GM23248 (cell line): ENCODE measurements at regions not wholly inside any gene's neighbourhood (a gene's known extent, or its start where the extent isn't known, plus 50 kb on each side); places are given as distances from the start of the nearest gene placed in this dataset.
A peak's percentile ranks its signal among the peaks of the same experiment; 100 is the strongest.

ENCODE experiments used
- DNase-seq: peaks from one replicate; pipeline ENCODE4 v3.0.0-alpha.2; 2015
- H2AFZ ChIP-seq: fragments of 200-600 bp; sonication (generic); 2 replicates; pipeline ENCODE4 v1.6.1; 2016; ENCODE audit warnings: antibody characterized with exemption
- H3F3A ChIP-seq: fragments of 200-600 bp; sonication (generic); 2 replicates; pipeline ENCODE4 v1.6.1; 2016; ENCODE audit warnings: mild to moderate bottlenecking, antibody characterized with exemption, mixed run types; ENCODE audit not compliant: insufficient read depth
- H3K27ac ChIP-seq: fragments of 200-600 bp; sonication (generic); 2 replicates; pipeline ENCODE4 v1.5.1; 2016; ENCODE audit warnings: mild to moderate bottlenecking
- H3K27me3 ChIP-seq: fragments of 200-600 bp; sonication (generic); replicated peaks from 2 replicates; pipeline ENCODE4 v1.6.1; 2016; ENCODE audit warnings: mild to moderate bottlenecking; ENCODE audit not compliant: insufficient read depth
- H3K36me3 ChIP-seq: fragments of 200-600 bp; sonication (generic); 2 replicates; pipeline ENCODE4 v1.6.1; 2016; ENCODE audit warnings: low read depth, mild to moderate bottlenecking
- H3K4me1 ChIP-seq: fragments of 200-600 bp; sonication (generic); 2 replicates; pipeline ENCODE4 v1.6.1; 2016; ENCODE audit warnings: mild to moderate bottlenecking; ENCODE audit not compliant: insufficient read depth
- H3K4me2 ChIP-seq: fragments of 200-600 bp; sonication (generic); one replicate; pipeline ENCODE4 v1.6.1; 2016; ENCODE audit warnings: mild to moderate bottlenecking; ENCODE audit not compliant: unreplicated experiment
- H3K4me3 ChIP-seq: fragments of 200-600 bp; sonication (generic); 2 replicates; pipeline ENCODE4 v1.5.1; 2016; ENCODE audit warnings: mild to moderate bottlenecking
- H3K79me2 ChIP-seq: fragments of 200-600 bp; sonication (generic); 2 replicates; pipeline ENCODE4 v1.6.1; 2016; ENCODE audit warnings: mild to moderate bottlenecking; ENCODE audit not compliant: insufficient read depth
- H3K9ac ChIP-seq: fragments of 200-600 bp; sonication (generic); 2 replicates; pipeline ENCODE4 v1.6.1; 2016; ENCODE audit warnings: mild to moderate bottlenecking
- H3K9me2 ChIP-seq: fragments of 200-600 bp; sonication (generic); 2 replicates; pipeline ENCODE4 v1.6.1; 2016; ENCODE audit warnings: mixed run types, mild to moderate bottlenecking, moderate library complexity; ENCODE audit not compliant: insufficient read depth
- H3K9me3 ChIP-seq: fragments of 200-600 bp; sonication (generic); one replicate; pipeline ENCODE4 v1.6.1; 2017; ENCODE audit warnings: low read depth
- H4K20me1 ChIP-seq: fragments of 200-600 bp; sonication (generic); 2 replicates; pipeline ENCODE4 v1.6.0; 2016; ENCODE audit not compliant: insufficient read depth
- EZH2 ChIP-seq: fragments of 200-600 bp; sonication (generic); IDR thresholded peaks from 2 replicates; pipeline ENCODE4 v1.6.1; 2018; ENCODE audit warnings: antibody characterized with exemption, mild to moderate bottlenecking; ENCODE audit not compliant: insufficient read depth, poor library complexity, severe bottlenecking
- EZH2phosphoT487 ChIP-seq: fragments of 200-600 bp; sonication (generic); IDR thresholded peaks from 2 replicates; pipeline ENCODE4 v1.6.1; 2018; ENCODE audit warnings: antibody characterized with exemption, moderate library complexity, mild to moderate bottlenecking, low read depth; ENCODE audit not compliant: insufficient read depth
- WGBS, 2 experiments: methylation state at CpG; one replicate each; pipeline ENCODE4 v1.1.6; 2015 to 2017; ENCODE audit warnings: low lambda C conversion rate in 2 of 2, low coverage in 1 of 2; ENCODE audit errors: missing lambda C conversion rate in 2 of 2; 5-methylcytosine and 5-hydroxymethylcytosine counted together
- in situ Hi-C: fragments of 300-500 bp; cut with MboI; formaldehyde crosslinking; loops from 2 replicates; pipeline ENCODE4 v1.15.0; 2020

DNA sequence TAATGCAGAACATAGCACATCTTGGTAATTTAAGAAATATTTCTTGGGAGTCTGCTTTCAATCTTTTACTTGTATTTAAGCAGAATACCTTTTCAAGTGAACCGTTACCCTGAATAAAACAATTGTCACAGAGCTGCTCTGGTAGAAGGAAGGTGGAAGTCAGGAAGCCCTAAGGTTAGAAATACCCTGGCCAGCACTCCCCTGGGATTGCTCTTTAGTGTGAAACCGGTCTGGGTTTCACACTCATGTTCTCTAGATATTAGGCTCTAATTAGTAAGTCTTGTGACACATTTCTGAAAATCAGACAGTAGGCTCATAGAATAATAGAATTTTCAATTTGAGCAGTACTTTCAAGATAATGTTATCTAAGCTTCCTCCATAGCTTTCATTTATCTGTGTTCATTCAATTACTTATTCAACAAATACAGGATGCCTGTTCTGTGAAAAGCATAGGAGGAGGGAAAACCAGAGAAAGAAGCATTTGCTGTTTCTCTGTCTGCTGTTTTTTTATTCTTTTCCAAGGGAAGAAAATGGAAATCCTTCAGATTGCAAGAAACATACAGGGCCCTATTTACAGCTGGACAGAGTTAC lies 825.5 kb downstream of the TLR4 start:
- in situ Hi-C loops: no loop called here
- H3K4me2 ChIP-seq: peak overlapping the region; percentile 10
- TF ChIP-seq EZH2phosphoT487 (no peak), EZH2 (no peak)
- H3K4me3 ChIP-seq: no peak overlapping the region
- no peak overlapping the region for H2AFZ ChIP-seq
- no peaks in the 10 kb centered on the region for H3K36me3 ChIP-seq
- H3F3A ChIP-seq: peaks cover 34% of the 10 kb centered on the region
- H3K9me2 ChIP-seq: no peaks in the 10 kb centered on the region
- DNase-seq: peak; percentile 8
- H3K27me3 ChIP-seq: no peaks in the 10 kb centered on the region
- H3K9me3 ChIP-seq: no peaks in the 10 kb centered on the region
- WGBS, 2 experiments: 56 to 65% methylated on average over 2 of the region's 2 CpGs
- no peak overlapping the region for H3K9ac ChIP-seq
- H3K79me2 ChIP-seq: no peaks in the 10 kb centered on the region
- peaks cover 31% of the 10 kb centered on the region for H3K4me1 ChIP-seq
- no peaks in the 10 kb centered on the region for H4K20me1 ChIP-seq
- H3K27ac ChIP-seq: no peak overlapping the region

DNA sequence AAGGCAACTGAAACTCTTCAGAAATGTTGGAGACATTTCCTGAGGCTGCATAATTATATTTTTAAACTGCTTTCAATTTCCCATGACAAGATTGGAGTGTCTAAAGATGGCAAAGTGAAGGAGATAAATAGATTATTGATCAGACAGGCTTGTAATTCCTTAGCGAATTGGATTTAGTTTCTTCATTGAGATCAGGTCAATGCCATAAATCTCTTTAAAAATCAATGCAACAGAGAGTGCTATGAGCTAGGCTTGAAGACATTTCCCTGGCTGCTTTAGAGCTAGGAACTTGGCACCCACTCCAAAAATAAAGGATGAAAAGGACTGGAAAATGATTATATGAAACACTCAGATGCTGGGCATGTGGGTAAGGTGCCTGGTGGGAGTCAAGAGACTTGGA lies 828.4 kb downstream of the TLR4 start:
- no peak overlapping the region for H2AFZ ChIP-seq
- 48 to 61% methylated on average over 1 of the region's 1 CpG for WGBS, 2 experiments
- H3K9me2 ChIP-seq: no peaks in the 10 kb centered on the region
- H3K4me3 ChIP-seq: no peak overlapping the region
- H3K27me3 ChIP-seq: no peaks in the 10 kb centered on the region
- no peak for TF ChIP-seq EZH2
- TF ChIP-seq EZH2phosphoT487: no peak
- no peaks in the 10 kb centered on the region for H3K36me3 ChIP-seq
- no peaks in the 10 kb centered on the region for H4K20me1 ChIP-seq
- H3K4me2 ChIP-seq: no peak overlapping the region
- no peaks in the 10 kb centered on the region for H3K79me2 ChIP-seq
- no peaks in the 10 kb centered on the region for H3K9me3 ChIP-seq
- in situ Hi-C loops: no loop called here
- H3K9ac ChIP-seq: no peak overlapping the region
- H3K4me1 ChIP-seq: peaks cover 31% of the 10 kb centered on the region
- H3K27ac ChIP-seq: no peak overlapping the region
- H3F3A ChIP-seq: peaks cover 34% of the 10 kb centered on the region
- peak; percentile 25 for DNase-seq

DNA sequence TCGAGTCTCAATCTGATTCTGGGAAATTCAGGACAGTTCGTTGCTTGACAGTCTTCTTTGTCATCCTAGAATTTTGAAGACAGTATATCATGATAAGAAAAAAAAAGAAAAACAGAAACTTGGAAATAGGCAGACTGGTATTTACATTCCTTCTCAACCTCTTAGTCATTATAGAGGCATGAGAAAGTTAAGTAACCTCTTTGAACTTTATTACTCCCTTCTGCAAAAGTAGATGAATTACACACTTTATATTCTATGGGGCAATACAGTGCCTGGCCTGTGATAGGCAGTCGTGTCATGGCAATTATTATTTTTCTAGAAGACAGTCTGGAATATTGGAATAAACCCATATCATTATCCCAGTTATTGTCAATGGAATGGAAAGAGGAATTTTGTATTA lies 828.9 kb downstream of the TLR4 start:
- Histone ChIP-seq H3K9me3 (no peaks in the 10 kb centered on the region), H3K4me2 (peak overlapping the region; percentile 29), H3K9ac (no peak overlapping the region), H2AFZ (no peak overlapping the region), H3K4me1 (peaks cover 31% of the 10 kb centered on the region), H3K27ac (no peak overlapping the region), H3F3A (peaks cover 34% of the 10 kb centered on the region), H3K27me3 (no peaks in the 10 kb centered on the region), H3K4me3 (no peak overlapping the region), H3K79me2 (no peaks in the 10 kb centered on the region), H4K20me1 (no peaks in the 10 kb centered on the region), H3K36me3 (no peaks in the 10 kb centered on the region), H3K9me2 (no peaks in the 10 kb centered on the region)
- peak; percentile 65 for DNase-seq
- no peak for TF ChIP-seq EZH2
- in situ Hi-C loops: no loop called here
- WGBS, 2 experiments: 60 to 66% methylated on average over 3 of the region's 3 CpGs

DNA sequence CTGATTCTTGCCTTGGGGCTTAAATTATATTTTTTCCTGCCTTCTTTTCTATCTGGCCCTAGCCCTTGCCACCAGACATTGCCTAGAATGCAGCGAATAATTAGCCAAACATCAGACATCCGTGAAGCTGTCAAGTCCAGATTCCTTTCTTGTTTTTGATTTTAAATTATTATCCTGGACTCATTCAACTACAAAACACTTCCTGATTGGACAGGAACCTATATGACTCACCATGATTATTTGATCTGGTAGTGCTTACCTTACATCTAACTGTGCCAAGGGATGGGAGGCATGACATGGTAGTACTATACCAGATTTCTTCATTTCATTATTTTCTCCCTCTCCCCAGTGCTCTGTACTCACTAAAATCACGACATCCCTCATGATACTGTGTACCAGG lies 829.6 kb downstream of the TLR4 start:
- WGBS, 2 experiments: 69 to 75% methylated on average over 3 of the region's 3 CpGs
- no peak overlapping the region for H2AFZ ChIP-seq
- H3K27ac ChIP-seq: no peak overlapping the region
- H3K9ac ChIP-seq: no peak overlapping the region
- no peak overlapping the region for H3K4me3 ChIP-seq
- H3K36me3 ChIP-seq: no peaks in the 10 kb centered on the region
- in situ Hi-C loops: no loop called here
- no peak for TF ChIP-seq EZH2phosphoT487
- TF ChIP-seq EZH2: no peak
- H3K4me1 ChIP-seq: peaks cover 28% of the 10 kb centered on the region
- H3K27me3 ChIP-seq: no peaks in the 10 kb centered on the region
- H3K79me2 ChIP-seq: no peaks in the 10 kb centered on the region
- no peaks in the 10 kb centered on the region for H3K9me3 ChIP-seq
- DNase-seq: no peak
- H3F3A ChIP-seq: peaks cover 30% of the 10 kb centered on the region
- no peaks in the 10 kb centered on the region for H4K20me1 ChIP-seq
- no peaks in the 10 kb centered on the region for H3K9me2 ChIP-seq
- H3K4me2 ChIP-seq: no peak overlapping the region

DNA sequence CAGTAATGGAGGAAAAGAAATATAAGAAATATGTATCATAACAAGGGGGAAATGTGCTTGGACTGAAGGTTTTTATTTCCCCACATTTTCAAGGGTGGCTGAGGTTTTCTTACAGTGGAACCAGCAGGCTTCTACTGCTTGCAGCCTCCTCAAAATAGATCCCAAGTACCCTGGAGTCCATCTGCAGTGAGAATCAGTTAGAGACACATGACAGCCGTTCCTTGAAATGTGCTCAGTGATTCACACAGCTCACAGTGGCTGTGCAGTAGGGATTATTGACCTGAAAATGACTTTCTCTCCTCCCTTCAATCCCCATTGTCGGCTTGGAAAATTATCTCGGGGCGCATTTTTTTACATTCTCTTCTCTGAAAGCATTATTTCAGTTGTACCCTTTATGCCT lies 832.0 kb downstream of the TLR4 start:
- Histone ChIP-seq H3K4me2 (no peak overlapping the region), H2AFZ (no peak overlapping the region), H3K4me3 (no peak overlapping the region), H3K9me2 (no peaks in the 10 kb centered on the region), H4K20me1 (no peaks in the 10 kb centered on the region), H3K27me3 (no peaks in the 10 kb centered on the region), H3K27ac (no peak overlapping the region), H3F3A (peaks cover 19% of the 10 kb centered on the region), H3K36me3 (no peaks in the 10 kb centered on the region), H3K79me2 (no peaks in the 10 kb centered on the region), H3K4me1 (peaks cover 16% of the 10 kb centered on the region), H3K9me3 (no peaks in the 10 kb centered on the region), H3K9ac (no peak overlapping the region)
- TF ChIP-seq EZH2phosphoT487: no peak
- TF ChIP-seq EZH2: no peak
- 65 to 73% methylated on average over 4 of the region's 4 CpGs for WGBS, 2 experiments
- in situ Hi-C loops: no loop called here
- no peak for DNase-seq
